ENCODE measurements at regions not wholly inside any gene's neighbourhood (a gene's known extent, or its start where the extent isn't known, plus 50 kb on each side); places are given as distances from the start of the nearest gene placed in this dataset.

DNA sequence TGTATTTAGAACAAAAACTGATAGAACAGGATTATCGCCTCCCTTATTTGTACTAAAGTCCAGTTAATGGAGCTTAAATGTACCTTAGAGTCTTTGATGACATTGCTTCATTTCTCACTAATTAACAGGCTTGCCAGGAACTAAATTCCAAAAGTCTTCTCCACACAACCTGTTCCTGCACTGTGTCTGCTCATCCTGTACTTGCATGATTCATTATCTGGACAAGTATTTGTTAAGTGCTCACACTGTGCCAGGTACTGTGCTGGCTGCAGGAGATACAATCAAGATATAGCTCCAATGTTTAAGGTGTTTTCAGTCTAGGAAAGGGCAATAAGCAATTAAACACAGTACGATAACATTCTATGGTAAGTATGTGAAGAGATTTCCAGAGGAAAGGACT is 485.9 kb upstream of the TENM4 start:
- Histone ChIP-seq H4K20me1 (ENCODE audit: control insufficient read depth, insufficient read depth, insufficient read length) (no peaks in the 10 kb centered on the region), H2BK120ac (ENCODE audit: low read depth, low read length, poor library complexity, severe bottlenecking) (no peak overlapping the region), H3K4ac (ENCODE audit: low read depth, low read length) (no peak overlapping the region), H3K18ac (ENCODE audit: insufficient read length, low read depth, low read length) (no peak overlapping the region), H3K9ac (ENCODE audit: extremely low read depth, insufficient read length, low read length) (no peak overlapping the region), H3K79me1 (ENCODE audit: insufficient read depth, low read depth, low read length, poor library complexity, severe bottlenecking) (no peaks in the 10 kb centered on the region), H4K5ac (ENCODE audit: insufficient read length, low read depth, low read length) (no peak overlapping the region), H4K8ac (replicated peaks; ENCODE audit: insufficient read length, low read depth, low read length) (no peak overlapping the region), H3K79me2 (ENCODE audit: insufficient read depth, low read length) (no peaks in the 10 kb centered on the region), H2BK5ac (ENCODE audit: insufficient read length, low read length) (no peak overlapping the region), H3K23me2 (ENCODE audit: insufficient read length, low read depth, low read length, poor library complexity, severe bottlenecking) (no peaks in the 10 kb centered on the region), H3K56ac (ENCODE audit: insufficient read length, low read depth, low read length) (no peak overlapping the region), H2AFZ (ENCODE audit: low read length) (no peak overlapping the region), H3K4me1 (ENCODE audit: insufficient read depth, low read length) (no peaks in the 10 kb centered on the region), H2BK12ac (ENCODE audit: insufficient read length, low read depth, low read length) (no peak overlapping the region), H2AK5ac (ENCODE audit: insufficient read length, low read length) (no peak overlapping the region), H3K14ac (ENCODE audit: insufficient read depth, low read length) (no peak overlapping the region), H3K9me3 (ENCODE audit: control insufficient read depth, low read depth, low read length) (no peaks in the 10 kb centered on the region), H3K27me3 (ENCODE audit: insufficient read depth, low read length) (no peaks in the 10 kb centered on the region), H2BK15ac (ENCODE audit: low read depth, low read length) (no peak overlapping the region), H3K23ac (ENCODE audit: insufficient read length, low read depth, low read length) (no peak overlapping the region), H2BK20ac (ENCODE audit: low read depth, low read length, poor library complexity, severe bottlenecking) (no peak overlapping the region), H3K27ac (ENCODE audit: insufficient read length, low read depth, low read length) (no peak overlapping the region), H3T11ph (ENCODE audit: low read length) (no peak overlapping the region), H3K4me2 (ENCODE audit: insufficient read depth, insufficient read length, low read length) (no peak overlapping the region), H4K91ac (ENCODE audit: insufficient read length, low read depth, low read length) (no peak overlapping the region)
- WGBS (ENCODE audit: extremely low coverage, insufficient read length, low lambda C conversion rate), result no CpG with 5 or more reads among the region's 2 CpGs
- TF ChIP-seq, protein P1, sequence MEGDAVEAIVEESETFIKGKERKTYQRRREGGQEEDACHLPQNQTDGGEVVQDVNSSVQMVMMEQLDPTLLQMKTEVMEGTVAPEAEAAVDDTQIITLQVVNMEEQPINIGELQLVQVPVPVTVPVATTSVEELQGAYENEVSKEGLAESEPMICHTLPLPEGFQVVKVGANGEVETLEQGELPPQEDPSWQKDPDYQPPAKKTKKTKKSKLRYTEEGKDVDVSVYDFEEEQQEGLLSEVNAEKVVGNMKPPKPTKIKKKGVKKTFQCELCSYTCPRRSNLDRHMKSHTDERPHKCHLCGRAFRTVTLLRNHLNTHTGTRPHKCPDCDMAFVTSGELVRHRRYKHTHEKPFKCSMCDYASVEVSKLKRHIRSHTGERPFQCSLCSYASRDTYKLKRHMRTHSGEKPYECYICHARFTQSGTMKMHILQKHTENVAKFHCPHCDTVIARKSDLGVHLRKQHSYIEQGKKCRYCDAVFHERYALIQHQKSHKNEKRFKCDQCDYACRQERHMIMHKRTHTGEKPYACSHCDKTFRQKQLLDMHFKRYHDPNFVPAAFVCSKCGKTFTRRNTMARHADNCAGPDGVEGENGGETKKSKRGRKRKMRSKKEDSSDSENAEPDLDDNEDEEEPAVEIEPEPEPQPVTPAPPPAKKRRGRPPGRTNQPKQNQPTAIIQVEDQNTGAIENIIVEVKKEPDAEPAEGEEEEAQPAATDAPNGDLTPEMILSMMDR (conservative IDR thresholded peaks at IDR 0.05), result no peak
- Mint-ChIP-seq H3K27ac (no peak overlapping the region), H3K4me3 (no peak overlapping the region), H3K4me1 (peaks cover 0 to 7% of the 10 kb centered on the region in 2 experiments; a peak in 1 of 4 replicates), H3K27me3 (ENCODE audit: low read depth) (no peaks in the 10 kb centered on the region), H3K36me3 (ENCODE audit: insufficient read depth in 1 of 3, low read depth in 3 of 3) (no peaks in the 10 kb centered on the region), H3K9me3 (no peaks in the 10 kb centered on the region)
- no peak for DNase-seq

All from H9 (cell line).